ENCODE measurements at regions not wholly inside any gene's neighbourhood (a gene's known extent, or its start where the extent isn't known, plus 50 kb on each side); places are given as distances from the start of the nearest gene placed in this dataset.

- Mint-ChIP-seq H3K4me1 (ENCODE audit: insufficient read depth, unreplicated experiment) (no peaks in the 10 kb centered on the region), H3K4me3 (ENCODE audit: unreplicated experiment) (no peak overlapping the region), H3K27me3 (ENCODE audit: insufficient read depth, unreplicated experiment) (peaks cover 92% of the 10 kb centered on the region), H3K36me3 (ENCODE audit: insufficient read depth, unreplicated experiment) (no peaks in the 10 kb centered on the region), H3K9me3 (ENCODE audit: unreplicated experiment) (peaks cover 8% of the 10 kb centered on the region), H3K27ac (ENCODE audit: low read depth, unreplicated experiment) (no peak overlapping the region)
- no peak for DNase-seq (ENCODE audit: unreplicated experiment)
- no peak for TF ChIP-seq CTCF (IDR thresholded peaks at IDR 0.05; ENCODE audit: unreplicated experiment)
- ChIA-PET POLR2A (no interaction called here), CTCF (no interaction called here)
- intact Hi-C loops (cut with micrococcal nuclease): no loop called here
- no TSS peak for BruUV-seq (replicated peaks)
Measured at GRCh38 chr19:5392486-5392885, 51.9 kb upstream of the PTPRS start.

- DNase-seq (ENCODE audit: unreplicated experiment): no peak
- Mint-ChIP-seq H3K9me3 (ENCODE audit: unreplicated experiment) (peaks cover 4% of the 10 kb centered on the region), H3K27me3 (ENCODE audit: insufficient read depth, unreplicated experiment) (peaks cover 92% of the 10 kb centered on the region), H3K36me3 (ENCODE audit: insufficient read depth, unreplicated experiment) (no peaks in the 10 kb centered on the region), H3K4me3 (ENCODE audit: unreplicated experiment) (no peak overlapping the region), H3K27ac (ENCODE audit: low read depth, unreplicated experiment) (no peak overlapping the region), H3K4me1 (ENCODE audit: insufficient read depth, unreplicated experiment) (no peaks in the 10 kb centered on the region)
- no TSS peak for BruUV-seq (replicated peaks)
- ChIA-PET CTCF (no interaction called here), POLR2A (no interaction called here)
- no peak for TF ChIP-seq CTCF (IDR thresholded peaks at IDR 0.05; ENCODE audit: unreplicated experiment)
- intact Hi-C loops (cut with micrococcal nuclease): no loop called here
Measured at GRCh38 chr19:5393088-5393487, 52.5 kb upstream of the PTPRS start.

- ChIA-PET CTCF (no interaction called here), POLR2A (no interaction called here)
- H3K36me3 Mint-ChIP-seq (ENCODE audit: insufficient read depth, unreplicated experiment): no peaks in the 10 kb centered on the region
- TF ChIP-seq CTCF (IDR thresholded peaks at IDR 0.05; ENCODE audit: unreplicated experiment): no peak
- no peak overlapping the region for H3K4me3 Mint-ChIP-seq (ENCODE audit: unreplicated experiment)
- no peaks in the 10 kb centered on the region for H3K9me3 Mint-ChIP-seq (ENCODE audit: unreplicated experiment)
- DNase-seq (ENCODE audit: unreplicated experiment): no peak
- no TSS peak for BruUV-seq (replicated peaks)
- intact Hi-C loops (cut with micrococcal nuclease): no loop called here
- H3K27me3 Mint-ChIP-seq (ENCODE audit: insufficient read depth, unreplicated experiment): peaks cover 75% of the 10 kb centered on the region
- H3K4me1 Mint-ChIP-seq (ENCODE audit: insufficient read depth, unreplicated experiment): no peaks in the 10 kb centered on the region
- no peak overlapping the region for H3K27ac Mint-ChIP-seq (ENCODE audit: low read depth, unreplicated experiment)
Measured at GRCh38 chr19:5394551-5395505, 54.2 kb upstream of the PTPRS start.

- no TSS peak for BruUV-seq (replicated peaks)
- H3K9me3 Mint-ChIP-seq (ENCODE audit: unreplicated experiment): no peaks in the 10 kb centered on the region
- no peak overlapping the region for H3K4me3 Mint-ChIP-seq (ENCODE audit: unreplicated experiment)
- ChIA-PET POLR2A (no interaction called here), CTCF (no interaction called here)
- DNase-seq (ENCODE audit: unreplicated experiment): no peak
- no peaks in the 10 kb centered on the region for H3K36me3 Mint-ChIP-seq (ENCODE audit: insufficient read depth, unreplicated experiment)
- H3K27me3 Mint-ChIP-seq (ENCODE audit: insufficient read depth, unreplicated experiment): peaks cover 74% of the 10 kb centered on the region
- intact Hi-C loops (cut with micrococcal nuclease): no loop called here
- no peak overlapping the region for H3K27ac Mint-ChIP-seq (ENCODE audit: low read depth, unreplicated experiment)
- TF ChIP-seq CTCF (IDR thresholded peaks at IDR 0.05; ENCODE audit: unreplicated experiment): no peak
- no peaks in the 10 kb centered on the region for H3K4me1 Mint-ChIP-seq (ENCODE audit: insufficient read depth, unreplicated experiment)
Measured at GRCh38 chr19:5395556-5395955, 54.9 kb upstream of the PTPRS start.

All from MCF 10A (cell line).